Muscle layer of colon (tissue), 2 donors: ENCODE measurements at regions not wholly inside any gene's neighbourhood (a gene's known extent, or its start where the extent isn't known, plus 50 kb on each side); places are given as distances from the start of the nearest gene placed in this dataset.

ENCODE experiments used
- H3K27ac ChIP-seq: one replicate; pipeline ENCODE4 v1.7.0; 2013; ENCODE audit warnings: low read depth, mild to moderate bottlenecking, low read length, moderate library complexity
- H3K27me3 ChIP-seq, 2 donors: one replicate each; pipeline ENCODE4 v1.7.0; 2013; ENCODE audit warnings: low read length in 2 of 2, mild to moderate bottlenecking in 2 of 2; ENCODE audit not compliant: insufficient read depth in 2 of 2, control insufficient read depth in 1 of 2
- H3K36me3 ChIP-seq: one replicate; pipeline ENCODE4 v1.7.0; 2013; ENCODE audit warnings: mild to moderate bottlenecking, low read length; ENCODE audit not compliant: insufficient read depth
- H3K4me1 ChIP-seq: one replicate; pipeline ENCODE4 v1.7.0; 2013; ENCODE audit warnings: mild to moderate bottlenecking, low read length; ENCODE audit not compliant: insufficient read depth
- H3K4me3 ChIP-seq, 2 donors: one replicate each; pipeline ENCODE4 v1.7.0; 2013; ENCODE audit warnings: low read length in 2 of 2, low read depth in 1 of 2, mild to moderate bottlenecking in 1 of 2, moderate library complexity in 1 of 2
- H3K9ac ChIP-seq: one replicate; pipeline ENCODE4 v1.7.0; 2013; ENCODE audit warnings: low read length
- H3K9me3 ChIP-seq: one replicate; pipeline ENCODE4 v1.7.0; 2013; ENCODE audit warnings: mild to moderate bottlenecking, low read length
- donor health status: abdominal sarcoma.
- donor health status: Adenocarcinoma of cecum.

DNA sequence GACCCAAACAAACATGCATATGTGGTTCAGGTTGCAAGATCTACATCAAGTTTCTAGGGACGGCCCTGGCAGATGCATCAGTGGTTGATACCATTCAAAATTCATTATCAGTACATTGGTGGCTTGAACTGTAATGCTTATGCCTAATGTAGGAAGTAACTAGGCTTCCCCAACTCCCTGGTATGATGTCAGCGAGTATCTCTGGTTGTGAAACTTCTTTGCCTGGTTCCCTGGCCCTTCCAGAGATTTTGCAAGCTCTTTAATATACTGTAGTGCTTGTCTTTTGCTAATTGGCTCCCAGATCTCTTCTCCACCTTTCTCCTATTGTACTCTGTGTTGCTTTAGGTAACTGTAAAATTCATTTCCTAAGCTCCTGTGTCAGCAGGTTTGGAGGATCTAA, 114.8 kb upstream of the RARB start:
- H3K9ac ChIP-seq = no peak overlapping the region
- H3K9me3 ChIP-seq = no peaks in the 10 kb centered on the region
- H3K27me3 ChIP-seq = no peaks in the 10 kb centered on the region
- H3K27ac ChIP-seq = no peak overlapping the region
- H3K36me3 ChIP-seq = no peaks in the 10 kb centered on the region
- H3K4me3 ChIP-seq = no peak overlapping the region
- no peaks in the 10 kb centered on the region for H3K4me1 ChIP-seq

DNA sequence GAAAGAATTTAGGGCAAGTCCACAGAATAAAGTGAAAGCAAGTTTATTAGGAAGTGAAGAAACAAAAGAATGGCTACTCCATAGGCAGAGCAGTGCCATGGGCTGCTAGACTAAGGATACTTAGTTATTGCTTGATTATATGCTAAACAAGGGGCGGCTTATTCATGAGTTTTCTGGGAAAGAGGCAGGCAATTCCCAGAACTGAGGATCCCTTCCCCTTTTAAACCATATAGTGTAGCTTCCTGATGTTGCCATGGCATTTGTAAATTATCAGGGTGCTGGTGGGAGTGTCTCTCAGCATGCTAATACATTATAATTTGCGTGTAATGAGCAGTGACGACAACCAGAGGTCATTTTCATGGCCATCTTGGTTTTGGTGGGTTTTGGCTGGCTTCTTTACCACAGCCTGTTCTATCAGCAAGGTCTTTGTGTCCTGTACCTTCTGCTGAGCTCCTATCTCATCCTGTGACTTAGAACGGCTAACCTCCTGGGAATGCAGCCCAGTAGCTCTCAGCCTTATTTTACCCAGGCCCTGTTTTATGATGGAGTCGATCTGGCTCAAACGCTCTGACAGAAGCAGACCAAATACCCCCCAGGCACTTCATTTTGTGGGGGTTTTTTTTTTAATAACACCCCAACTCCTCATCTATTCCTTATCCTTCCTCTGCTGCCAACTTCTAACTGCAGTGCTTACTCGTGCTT, 103.0 kb upstream of the RARB start:
- Histone ChIP-seq H3K36me3 (no peaks in the 10 kb centered on the region), H3K27me3 (no peaks in the 10 kb centered on the region), H3K27ac (no peak overlapping the region), H3K4me1 (no peaks in the 10 kb centered on the region), H3K4me3 (no peak overlapping the region), H3K9me3 (no peaks in the 10 kb centered on the region), H3K9ac (no peak overlapping the region)

DNA sequence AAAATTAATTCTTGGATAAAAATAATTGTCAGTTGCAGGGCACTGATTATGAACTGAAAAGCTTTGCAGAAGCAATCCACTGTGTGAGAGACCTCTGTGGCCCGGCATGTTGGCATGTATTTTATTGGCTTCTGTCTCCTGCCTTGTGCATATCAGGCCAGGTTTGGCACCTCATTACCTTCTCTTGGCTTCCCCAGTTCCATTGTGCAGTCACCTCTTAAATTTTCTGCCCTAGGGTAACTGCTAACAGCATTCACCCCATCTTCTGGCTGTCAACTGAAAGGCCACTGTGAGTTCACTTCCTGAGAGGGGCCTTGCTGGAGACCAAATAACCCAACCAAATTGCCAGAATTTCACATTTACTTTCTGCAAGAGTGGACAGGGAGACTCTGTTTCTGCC, 92.7 kb upstream of the RARB start:
- H3K4me1 ChIP-seq = no peaks in the 10 kb centered on the region
- no peaks in the 10 kb centered on the region for H3K36me3 ChIP-seq
- no peaks in the 10 kb centered on the region for H3K27me3 ChIP-seq
- H3K27ac ChIP-seq = no peak overlapping the region
- H3K9ac ChIP-seq = no peak overlapping the region
- H3K9me3 ChIP-seq = no peaks in the 10 kb centered on the region
- H3K4me3 ChIP-seq = no peak overlapping the region

DNA sequence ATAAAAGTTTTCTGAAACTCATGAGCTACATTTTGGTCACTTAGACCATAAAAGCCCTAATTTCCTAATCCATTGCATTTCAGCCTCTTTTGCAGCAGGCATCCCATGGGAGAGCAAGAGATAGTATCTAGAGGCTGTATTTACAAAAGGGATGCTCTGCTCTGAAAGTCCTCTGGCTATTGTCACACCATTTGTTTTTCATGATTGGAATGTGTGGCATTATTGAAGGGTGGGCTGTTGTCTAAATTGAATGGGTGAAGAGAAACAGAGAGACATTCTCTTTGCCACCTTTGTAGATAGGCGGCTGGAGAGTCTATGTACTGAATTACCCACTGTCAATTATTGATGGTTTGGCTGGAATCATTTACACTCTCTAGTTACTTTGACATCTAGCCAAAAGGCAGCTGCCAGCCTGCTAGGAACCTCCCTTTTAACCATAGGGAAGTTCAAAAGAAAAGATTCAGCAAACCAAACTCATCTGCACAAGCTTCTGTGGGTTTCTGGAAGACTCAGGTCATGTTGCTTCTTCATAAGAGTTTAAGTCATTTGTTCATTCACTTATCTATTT, 89.8 kb upstream of the RARB start:
- H3K4me3 ChIP-seq = no peak overlapping the region
- no peaks in the 10 kb centered on the region for H3K36me3 ChIP-seq
- no peaks in the 10 kb centered on the region for H3K27me3 ChIP-seq
- no peaks in the 10 kb centered on the region for H3K4me1 ChIP-seq
- H3K9me3 ChIP-seq = no peaks in the 10 kb centered on the region
- H3K9ac ChIP-seq = no peak overlapping the region
- H3K27ac ChIP-seq = no peak overlapping the region

DNA sequence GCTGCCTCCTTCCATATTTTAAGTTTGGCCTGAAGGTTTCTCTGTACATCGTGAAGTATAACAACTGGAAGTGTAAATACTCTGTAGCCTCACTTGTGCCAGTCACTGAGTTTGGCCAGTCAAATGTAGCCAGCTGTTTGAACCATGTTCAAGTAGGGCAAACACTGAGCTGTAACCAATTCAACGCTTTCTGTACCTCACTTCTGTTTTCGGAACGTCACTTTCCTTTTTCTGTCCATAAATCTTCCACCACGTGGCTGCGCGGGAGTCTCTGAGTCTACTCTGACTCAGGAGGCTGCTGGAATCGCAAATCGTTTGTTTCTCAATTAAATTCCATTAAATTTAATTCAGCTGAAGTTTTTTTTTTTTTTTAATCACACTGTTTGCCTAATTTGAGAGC, 88.8 kb upstream of the RARB start:
- Histone ChIP-seq H3K27me3 (no peaks in the 10 kb centered on the region), H3K9me3 (no peaks in the 10 kb centered on the region), H3K27ac (no peak overlapping the region), H3K9ac (no peak overlapping the region), H3K4me3 (no peak overlapping the region), H3K4me1 (no peaks in the 10 kb centered on the region), H3K36me3 (no peaks in the 10 kb centered on the region)

DNA sequence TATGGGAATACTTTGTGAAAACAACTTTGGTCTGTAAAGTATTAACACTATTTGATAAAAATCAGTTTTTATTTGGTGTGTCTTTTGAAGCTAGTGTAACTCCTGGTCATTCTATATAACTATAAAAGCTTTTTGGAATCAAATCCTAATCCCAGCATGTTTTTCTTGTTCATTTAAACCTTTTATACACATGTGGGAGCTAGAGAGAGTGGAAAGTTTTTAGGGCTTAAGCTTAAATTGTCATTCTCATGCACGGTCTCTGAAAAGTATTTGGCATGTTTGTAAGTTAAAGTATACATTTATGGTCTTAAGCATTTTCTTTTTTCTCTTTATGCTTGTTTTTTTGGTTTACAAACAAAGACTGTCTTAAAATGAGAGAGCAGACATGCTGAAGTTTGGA, 83.4 kb upstream of the RARB start:
- H3K4me3 ChIP-seq = no peak overlapping the region
- no peaks in the 10 kb centered on the region for H3K36me3 ChIP-seq
- no peak overlapping the region for H3K9ac ChIP-seq
- H3K9me3 ChIP-seq = no peaks in the 10 kb centered on the region
- H3K4me1 ChIP-seq = no peaks in the 10 kb centered on the region
- H3K27me3 ChIP-seq = no peaks in the 10 kb centered on the region
- H3K27ac ChIP-seq = no peak overlapping the region

DNA sequence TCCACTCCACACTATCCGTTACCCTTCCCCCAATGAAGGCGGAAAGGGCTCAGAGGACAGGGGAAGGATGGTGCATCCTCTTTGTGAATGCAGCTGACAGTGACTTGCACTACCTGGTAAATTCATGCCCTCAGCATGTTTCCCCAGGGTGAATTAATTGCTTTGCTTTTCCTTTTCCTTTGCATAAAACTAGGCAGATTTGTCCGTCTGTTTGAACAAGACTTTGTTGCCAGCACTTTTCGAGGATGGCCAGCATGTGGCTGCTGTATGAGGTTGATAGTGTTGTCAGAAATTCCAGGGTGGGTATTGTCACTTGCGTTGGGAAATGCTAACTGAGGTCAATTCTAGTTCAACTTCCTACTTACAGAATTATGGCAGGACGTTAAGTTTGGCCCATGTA, 79.0 kb upstream of the RARB start:
- Histone ChIP-seq H3K4me1 (no peaks in the 10 kb centered on the region), H3K9me3 (no peaks in the 10 kb centered on the region), H3K9ac (no peak overlapping the region), H3K27me3 (no peaks in the 10 kb centered on the region), H3K27ac (no peak overlapping the region), H3K36me3 (no peaks in the 10 kb centered on the region), H3K4me3 (no peak overlapping the region)

DNA sequence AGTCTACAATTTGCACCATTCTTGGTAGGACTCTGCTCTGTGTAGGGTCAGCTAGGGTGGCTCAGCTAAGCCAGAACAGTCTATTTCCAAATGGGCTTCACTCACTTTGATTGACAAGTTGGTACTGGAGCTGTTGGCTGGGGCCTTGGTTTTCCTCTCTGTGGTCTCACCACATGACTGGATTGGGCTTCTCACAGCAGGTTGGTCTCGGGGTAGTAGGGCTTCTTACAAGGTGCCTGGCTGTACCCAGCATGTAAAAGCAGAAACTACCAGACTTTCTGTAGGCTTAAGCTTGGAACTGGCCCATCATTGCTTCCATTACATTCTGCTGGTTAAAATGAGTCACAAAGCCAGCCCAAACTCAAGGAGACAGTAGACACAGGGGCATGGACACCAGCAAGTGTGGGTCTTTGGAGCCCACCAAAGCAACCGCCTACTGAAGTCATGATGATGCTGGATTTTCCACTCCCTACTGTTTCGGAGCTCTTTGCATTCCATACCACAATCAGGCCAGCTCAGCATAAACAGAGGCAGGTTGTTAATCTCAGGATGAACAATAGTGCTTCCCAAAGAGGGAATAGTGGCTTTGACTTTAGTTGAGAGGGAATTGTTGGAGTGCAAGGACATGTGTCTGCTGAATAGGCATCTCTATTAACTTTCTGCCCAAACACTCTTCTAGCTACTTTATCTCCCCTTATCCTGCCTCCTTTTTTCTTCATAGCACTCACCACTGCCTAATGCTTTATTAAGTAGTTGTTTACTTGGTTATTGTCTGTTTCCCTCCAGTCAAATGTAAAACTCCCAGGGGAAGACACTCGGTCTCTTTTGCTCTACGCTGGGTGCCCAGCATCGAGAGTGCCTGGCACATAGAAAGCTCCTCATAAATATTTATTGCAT, 78.0 kb upstream of the RARB start:
- no peak overlapping the region for H3K9ac ChIP-seq
- no peaks in the 10 kb centered on the region for H3K9me3 ChIP-seq
- no peak overlapping the region for H3K4me3 ChIP-seq
- H3K4me1 ChIP-seq = no peaks in the 10 kb centered on the region
- H3K36me3 ChIP-seq = no peaks in the 10 kb centered on the region
- H3K27me3 ChIP-seq = no peaks in the 10 kb centered on the region
- H3K27ac ChIP-seq = no peak overlapping the region

DNA sequence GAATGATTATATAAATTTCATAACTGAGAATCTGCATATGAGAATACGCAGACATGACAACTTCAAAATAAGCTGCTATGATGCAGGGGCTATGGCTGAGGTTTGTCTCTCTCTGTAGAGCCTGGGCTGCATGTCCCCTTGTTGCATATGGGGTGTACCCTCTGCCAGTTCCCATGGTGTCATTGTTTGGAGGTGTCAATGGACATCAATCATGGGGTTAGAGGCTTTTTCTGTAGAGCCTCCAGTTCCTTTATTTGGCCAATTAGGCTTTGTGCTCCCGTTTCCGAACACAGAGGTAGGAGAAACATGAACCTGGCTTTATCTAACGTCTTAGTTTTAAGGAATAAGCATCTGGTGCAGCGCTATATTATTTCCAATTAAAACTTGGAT, 77.3 kb upstream of the RARB start:
- no peaks in the 10 kb centered on the region for H3K9me3 ChIP-seq
- H3K4me1 ChIP-seq = no peaks in the 10 kb centered on the region
- H3K27me3 ChIP-seq = no peaks in the 10 kb centered on the region
- no peaks in the 10 kb centered on the region for H3K36me3 ChIP-seq
- no peak overlapping the region for H3K9ac ChIP-seq
- H3K4me3 ChIP-seq = no peak overlapping the region
- no peak overlapping the region for H3K27ac ChIP-seq

DNA sequence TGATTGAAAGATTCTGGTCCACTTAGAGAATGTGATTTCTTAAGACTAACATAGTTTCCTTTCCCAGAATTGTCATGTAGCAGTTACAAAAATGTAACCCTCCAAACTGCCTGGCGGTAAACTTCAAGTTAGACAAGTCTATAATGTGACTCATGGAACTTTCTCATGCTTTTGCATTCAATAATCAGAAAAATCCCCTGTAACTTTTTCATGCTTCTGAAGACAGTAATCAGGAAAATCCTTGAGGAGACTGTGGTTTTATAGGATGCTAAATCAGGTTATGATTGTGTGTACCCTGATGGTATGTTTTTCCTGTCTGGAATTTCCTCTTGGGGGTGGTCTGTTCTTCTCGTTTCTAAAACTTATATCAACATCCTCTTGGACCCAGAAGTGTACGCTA, 74.0 kb upstream of the RARB start:
- H3K4me3 ChIP-seq = no peak overlapping the region
- no peaks in the 10 kb centered on the region for H3K36me3 ChIP-seq
- H3K27me3 ChIP-seq = no peaks in the 10 kb centered on the region
- no peak overlapping the region for H3K27ac ChIP-seq
- H3K9me3 ChIP-seq = no peaks in the 10 kb centered on the region
- H3K4me1 ChIP-seq = no peaks in the 10 kb centered on the region
- no peak overlapping the region for H3K9ac ChIP-seq

DNA sequence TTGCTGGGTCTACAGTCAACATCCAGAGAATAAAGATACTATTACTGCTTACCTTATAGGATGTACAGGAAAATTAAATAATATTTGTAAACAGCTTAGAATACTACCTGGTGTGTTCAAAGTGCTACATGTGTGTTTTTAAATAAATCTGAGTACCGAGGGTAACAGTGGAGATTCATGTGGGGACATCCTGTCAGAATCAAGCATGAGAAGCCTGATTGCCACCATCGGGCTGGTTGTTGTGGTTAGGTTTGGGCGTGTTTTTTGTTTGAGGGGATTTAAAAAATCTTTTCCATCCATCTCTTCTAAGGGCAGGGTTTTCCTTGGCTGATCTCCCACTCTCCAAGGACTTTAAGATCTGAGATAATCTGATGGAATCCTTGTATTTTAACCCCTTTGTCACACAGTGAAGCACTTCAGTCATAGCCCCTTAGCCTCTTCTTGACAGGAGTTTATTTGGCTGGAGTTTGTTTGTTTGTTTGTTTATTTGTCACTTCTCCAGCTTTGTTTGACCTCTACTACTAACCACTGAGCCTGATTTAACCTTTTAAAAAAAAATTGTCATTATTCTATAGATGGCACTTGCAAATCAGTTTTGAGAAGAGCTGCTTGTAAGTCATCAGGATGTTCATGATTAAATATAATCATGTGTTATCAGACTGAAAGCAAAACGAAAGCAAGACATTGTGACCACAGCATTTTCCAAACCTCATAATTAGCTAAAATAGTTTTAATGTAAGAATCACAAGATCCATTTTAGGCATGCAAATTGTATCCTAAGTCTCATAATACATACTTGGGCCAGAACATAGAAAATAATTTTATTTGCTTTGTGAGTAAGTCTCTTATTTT, 72.8 kb upstream of the RARB start:
- no peak overlapping the region for H3K27ac ChIP-seq
- H3K9me3 ChIP-seq = no peaks in the 10 kb centered on the region
- no peaks in the 10 kb centered on the region for H3K36me3 ChIP-seq
- H3K9ac ChIP-seq = no peak overlapping the region
- H3K4me3 ChIP-seq = no peak overlapping the region
- no peaks in the 10 kb centered on the region for H3K4me1 ChIP-seq
- no peaks in the 10 kb centered on the region for H3K27me3 ChIP-seq
